Breast epithelium (tissue), 3 donors: ENCODE measurements at regions not wholly inside any gene's neighbourhood (a gene's known extent, or its start where the extent isn't known, plus 50 kb on each side); places are given as distances from the start of the nearest gene placed in this dataset.

Source experiments
- POLR2A ChIP-seq: fragments of 450-650 bp; IDR thresholded peaks from one replicate; pipeline ENCODE4 v1.6.1; 2016; ENCODE audit warnings: antibody characterized with exemption, mild to moderate bottlenecking, moderate library complexity
- TF ChIP-seq, protein P1 (sequence below), 3 donors: fragments of 450-650 bp; IDR thresholded peaks; one replicate each; pipeline ENCODE4 v1.5.1; 2016 to 2017; ENCODE audit warnings: antibody characterized with exemption in 3 of 3, mild to moderate bottlenecking in 3 of 3, moderate library complexity in 3 of 3

DNA sequence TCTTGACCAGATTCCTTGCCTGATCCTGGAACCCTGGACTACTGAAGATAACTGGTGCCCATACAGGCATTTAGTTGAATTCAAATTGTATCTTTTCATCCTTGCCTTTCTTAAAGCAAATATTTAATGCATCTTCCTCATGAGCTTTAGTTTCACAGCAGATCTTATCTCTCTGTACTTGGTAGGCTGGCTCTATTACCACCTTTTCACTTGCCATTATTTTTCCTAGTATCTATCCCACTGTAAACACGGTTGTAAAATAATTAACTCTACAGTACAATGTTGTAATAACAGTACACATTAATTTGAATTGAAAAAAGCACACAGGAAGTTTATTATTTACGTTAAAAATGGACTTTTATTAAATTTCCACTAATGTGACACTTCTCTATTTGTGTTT is 1286.9 kb downstream of the GRIK2 start:
- TF ChIP-seq, protein P1, sequence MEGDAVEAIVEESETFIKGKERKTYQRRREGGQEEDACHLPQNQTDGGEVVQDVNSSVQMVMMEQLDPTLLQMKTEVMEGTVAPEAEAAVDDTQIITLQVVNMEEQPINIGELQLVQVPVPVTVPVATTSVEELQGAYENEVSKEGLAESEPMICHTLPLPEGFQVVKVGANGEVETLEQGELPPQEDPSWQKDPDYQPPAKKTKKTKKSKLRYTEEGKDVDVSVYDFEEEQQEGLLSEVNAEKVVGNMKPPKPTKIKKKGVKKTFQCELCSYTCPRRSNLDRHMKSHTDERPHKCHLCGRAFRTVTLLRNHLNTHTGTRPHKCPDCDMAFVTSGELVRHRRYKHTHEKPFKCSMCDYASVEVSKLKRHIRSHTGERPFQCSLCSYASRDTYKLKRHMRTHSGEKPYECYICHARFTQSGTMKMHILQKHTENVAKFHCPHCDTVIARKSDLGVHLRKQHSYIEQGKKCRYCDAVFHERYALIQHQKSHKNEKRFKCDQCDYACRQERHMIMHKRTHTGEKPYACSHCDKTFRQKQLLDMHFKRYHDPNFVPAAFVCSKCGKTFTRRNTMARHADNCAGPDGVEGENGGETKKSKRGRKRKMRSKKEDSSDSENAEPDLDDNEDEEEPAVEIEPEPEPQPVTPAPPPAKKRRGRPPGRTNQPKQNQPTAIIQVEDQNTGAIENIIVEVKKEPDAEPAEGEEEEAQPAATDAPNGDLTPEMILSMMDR (IDR thresholded peaks at IDR 0.05): no peak
- no peak for TF ChIP-seq POLR2A
